COLO668 (cell line): ENCODE measurements at regions not wholly inside any gene's neighbourhood (a gene's known extent, or its start where the extent isn't known, plus 50 kb on each side); places are given as distances from the start of the nearest gene placed in this dataset.
"Not testable (repeated sequence)": the region's sequence is repeated elsewhere in the genome, so short reads cannot be mapped to it uniquely, and the experiment has no call there.

ENCODE experiments used
- DNase-seq: peaks from one replicate; lab custom pipeline; 2025; ENCODE audit not compliant: unreplicated experiment; lab: John Stamatoyannopoulos, UW

- no peak for DNase-seq
Observed at GRCh38 chr18:5721924-5722323, 173.4 kb downstream of the TMEM200C start.

- no peak for DNase-seq
Observed at GRCh38 chr18:5720132-5720531, 175.2 kb downstream of the TMEM200C start.

GRCh38 chr18:5717256-5717655 is 173.5 kb upstream of the EPB41L3 start:
- no peak for DNase-seq

- no peak for DNase-seq
Observed at GRCh38 chr18:5710676-5711075, 166.9 kb upstream of the EPB41L3 start.

GRCh38 chr18:5710235-5710634 is 166.4 kb upstream of the EPB41L3 start:
- no peak for DNase-seq

GRCh38 chr18:5709476-5710095 is 165.8 kb upstream of the EPB41L3 start:
- DNase-seq = no peak

- no peak for DNase-seq
Observed at GRCh38 chr18:5707586-5707985, 163.8 kb upstream of the EPB41L3 start.

- DNase-seq = no peak
Observed at GRCh38 chr18:5705393-5705792, 161.6 kb upstream of the EPB41L3 start.

GRCh38 chr18:5704847-5705246 is 161.1 kb upstream of the EPB41L3 start:
- DNase-seq = no peak

GRCh38 chr18:5702016-5702415 is 158.2 kb upstream of the EPB41L3 start:
- DNase-seq = not testable (repeated sequence)

- DNase-seq = no peak
Observed at GRCh38 chr18:5693699-5694294, 150.0 kb upstream of the EPB41L3 start.

GRCh38 chr18:5678779-5679406 is 135.1 kb upstream of the EPB41L3 start:
- no peak for DNase-seq

GRCh38 chr18:5678278-5678677 is 134.5 kb upstream of the EPB41L3 start:
- no peak for DNase-seq

GRCh38 chr18:5673616-5674015 is 129.8 kb upstream of the EPB41L3 start:
- no peak for DNase-seq

GRCh38 chr18:5669585-5669984 is 125.8 kb upstream of the EPB41L3 start:
- DNase-seq = no peak

GRCh38 chr18:5668087-5668715 is 124.4 kb upstream of the EPB41L3 start:
- DNase-seq = no peak

GRCh38 chr18:5667356-5667755 is 123.6 kb upstream of the EPB41L3 start:
- DNase-seq = no peak

- no peak for DNase-seq
Observed at GRCh38 chr18:5662586-5663090, 118.8 kb upstream of the EPB41L3 start.

GRCh38 chr18:5661179-5661578 is 117.4 kb upstream of the EPB41L3 start:
- DNase-seq = no peak

GRCh38 chr18:5653802-5654201 is 110.0 kb upstream of the EPB41L3 start:
- DNase-seq = no peak

- DNase-seq = no peak
Observed at GRCh38 chr18:5651736-5652135, 107.9 kb upstream of the EPB41L3 start.

GRCh38 chr18:5649439-5649838 is 105.6 kb upstream of the EPB41L3 start:
- no peak for DNase-seq
